GM23338 (cell line): ENCODE measurements at regions not wholly inside any gene's neighbourhood (a gene's known extent, or its start where the extent isn't known, plus 50 kb on each side); places are given as distances from the start of the nearest gene placed in this dataset.

Experiments used
- ATAC-seq: fragments of 200-7000 bp; cut with Tn5 transposase; 3 replicates; pipeline ENCODE4 v1.9.1; 2020
- DNase-seq: peaks from one replicate; pipeline ENCODE4 v3.0.0-alpha.2; 2015; ENCODE audit warnings: low spot score
- H2AFZ ChIP-seq: fragments of 200-600 bp; sonication (generic); 2 replicates; pipeline ENCODE4 v1.8.0; 2016; ENCODE audit warnings: antibody characterized with exemption, mild to moderate bottlenecking, moderate library complexity
- H3F3A ChIP-seq: fragments of 200-600 bp; sonication (generic); replicated peaks from 2 replicates; pipeline ENCODE4 v1.8.0; 2017; ENCODE audit warnings: antibody characterized with exemption, mixed run types, low read depth
- H3K27ac ChIP-seq: fragments of 200-600 bp; sonication (generic); 2 replicates; pipeline ENCODE4 v1.6.1; 2016; ENCODE audit warnings: low read depth
- H3K27me3 ChIP-seq: fragments of 200-600 bp; sonication (generic); 2 replicates; pipeline ENCODE4 v1.8.0; 2016; ENCODE audit warnings: mild to moderate bottlenecking, mixed run types, moderate library complexity; ENCODE audit not compliant: insufficient read depth
- H3K36me3 ChIP-seq: fragments of 200-600 bp; sonication (generic); 2 replicates; pipeline ENCODE4 v1.8.0; 2016; ENCODE audit warnings: mild to moderate bottlenecking; ENCODE audit not compliant: insufficient read depth
- H3K4me1 ChIP-seq: fragments of 200-600 bp; sonication (generic); 2 replicates; pipeline ENCODE4 v1.8.0; 2016; ENCODE audit warnings: mild to moderate bottlenecking, moderate library complexity; ENCODE audit not compliant: insufficient read depth
- H3K4me2 ChIP-seq: fragments of 200-600 bp; sonication (generic); 2 replicates; pipeline ENCODE4 v1.7.1; 2017; ENCODE audit warnings: mixed run types
- H3K4me3 ChIP-seq: fragments of 200-600 bp; sonication (generic); 2 replicates; pipeline ENCODE4 v1.6.1; 2016; ENCODE audit warnings: mixed run types
- H3K79me2 ChIP-seq: fragments of 200-600 bp; sonication (generic); replicated peaks from 2 replicates; pipeline ENCODE4 v1.8.0; 2017; ENCODE audit warnings: mild to moderate bottlenecking; ENCODE audit not compliant: insufficient read depth
- H3K9me2 ChIP-seq: fragments of 200-600 bp; sonication (generic); 2 replicates; pipeline ENCODE4 v1.8.0; 2017; ENCODE audit not compliant: insufficient read depth
- H4K20me1 ChIP-seq: fragments of 200-600 bp; sonication (generic); replicated peaks from 2 replicates; pipeline ENCODE4 v1.8.0; 2017; ENCODE audit warnings: mild to moderate bottlenecking; ENCODE audit not compliant: insufficient read depth
- H3K27ac Mint-ChIP-seq: 2 replicates; pipeline ENCODE4 v1.8.0; 2020; ENCODE audit warnings: inconsistent platforms, mild to moderate bottlenecking, moderate library complexity, mixed read lengths
- H3K27me3 Mint-ChIP-seq: 3 replicates; pipeline ENCODE4 v1.8.0; 2022; ENCODE audit warnings: low read depth, mild to moderate bottlenecking, moderate library complexity, mixed read lengths, inconsistent platforms; ENCODE audit not compliant: insufficient read depth, poor library complexity
- H3K36me3 Mint-ChIP-seq: 3 replicates; pipeline ENCODE4 v1.8.0; 2021; ENCODE audit warnings: low read depth, mild to moderate bottlenecking, inconsistent platforms, moderate library complexity, mixed read lengths
- H3K4me1 Mint-ChIP-seq: 3 replicates; pipeline ENCODE4 v1.8.0; 2020; ENCODE audit warnings: mild to moderate bottlenecking, inconsistent platforms, mixed read lengths
- H3K4me3 Mint-ChIP-seq: 3 replicates; pipeline ENCODE4 v1.8.0; 2021; ENCODE audit warnings: moderate library complexity, mild to moderate bottlenecking, inconsistent platforms, mixed read lengths
- H3K9me3 Mint-ChIP-seq: 3 replicates; pipeline ENCODE4 v1.8.0; 2020; ENCODE audit warnings: moderate library complexity, mild to moderate bottlenecking, inconsistent platforms, mixed read lengths
- CREB1 ChIP-seq: fragments of 250-450 bp; sonication (Bioruptor Pico); IDR thresholded peaks from 2 replicates; pipeline ENCODE4 v1.5.0; 2020; ENCODE audit warnings: low read depth, mild to moderate bottlenecking, moderate library complexity
- EZH2 ChIP-seq: fragments of 200-600 bp; sonication (generic); IDR thresholded peaks from one replicate; pipeline ENCODE4 v1.8.0; 2017; ENCODE audit warnings: antibody characterized with exemption, mild to moderate bottlenecking, low read depth; ENCODE audit not compliant: unreplicated experiment
- EZH2phosphoT487 ChIP-seq: fragments of 200-600 bp; sonication (generic); IDR thresholded peaks from one replicate; pipeline ENCODE4 v1.8.1; 2018; ENCODE audit warnings: antibody characterized with exemption; ENCODE audit not compliant: unreplicated experiment
- JUNB ChIP-seq: IDR thresholded peaks from one replicate; pipeline ENCODE4 v1.6.1; 2016; ENCODE audit warnings: antibody characterized with exemption; ENCODE audit not compliant: unreplicated experiment
- NANOG ChIP-seq: IDR thresholded peaks from 2 replicates; pipeline ENCODE4 v1.6.1; 2016; ENCODE audit warnings: antibody characterized with exemption, borderline replicate concordance
- POLR2AphosphoS5 ChIP-seq: IDR thresholded peaks from 2 replicates; pipeline ENCODE4 v1.6.1; 2016; ENCODE audit warnings: antibody characterized with exemption, low read depth
- STAT1 ChIP-seq: IDR thresholded peaks from one replicate; pipeline ENCODE4 v1.6.1; 2016; ENCODE audit warnings: antibody characterized with exemption; ENCODE audit not compliant: unreplicated experiment
- ZNF114 ChIP-seq: fragments of 250-450 bp; sonication (Bioruptor Pico); IDR thresholded peaks from 2 replicates; pipeline ENCODE4 v1.5.0; 2020; ENCODE audit warnings: mild to moderate bottlenecking, moderate library complexity
- ZNF331 ChIP-seq: fragments of 250-450 bp; sonication (Bioruptor Pico); IDR thresholded peaks from 2 replicates; pipeline ENCODE4 v1.5.0; 2020; ENCODE audit warnings: low read depth, mild to moderate bottlenecking, moderate library complexity
- TF ChIP-seq, protein P1 (sequence below): fragments of 250-450 bp; sonication (Bioruptor Pico); IDR thresholded peaks from 2 replicates; pipeline ENCODE4 v1.5.0; 2020; ENCODE audit warnings: mild to moderate bottlenecking, moderate library complexity
- TF ChIP-seq, protein P2 (sequence below): IDR thresholded peaks from one replicate; pipeline ENCODE4 v1.6.1; 2018; ENCODE audit warnings: antibody characterized with exemption; ENCODE audit not compliant: unreplicated experiment
- TF ChIP-seq, protein P3 (sequence below), 2 experiments: fragments of 200-600 bp in 1 of 2; sonication (generic) in 1 of 2; conservative IDR thresholded peaks; 2 replicates each; pipeline versions ENCODE4 v1.5.1 to v1.6.1; 2016 to 2017; ENCODE audit warnings: antibody characterized with exemption in 2 of 2, low read depth in 2 of 2, mild to moderate bottlenecking in 2 of 2, moderate library complexity in 1 of 2
- TF ChIP-seq, protein P4 (sequence below): IDR thresholded peaks from 2 replicates; pipeline ENCODE4 v1.6.1; 2016; ENCODE audit warnings: antibody characterized with exemption

DNA sequence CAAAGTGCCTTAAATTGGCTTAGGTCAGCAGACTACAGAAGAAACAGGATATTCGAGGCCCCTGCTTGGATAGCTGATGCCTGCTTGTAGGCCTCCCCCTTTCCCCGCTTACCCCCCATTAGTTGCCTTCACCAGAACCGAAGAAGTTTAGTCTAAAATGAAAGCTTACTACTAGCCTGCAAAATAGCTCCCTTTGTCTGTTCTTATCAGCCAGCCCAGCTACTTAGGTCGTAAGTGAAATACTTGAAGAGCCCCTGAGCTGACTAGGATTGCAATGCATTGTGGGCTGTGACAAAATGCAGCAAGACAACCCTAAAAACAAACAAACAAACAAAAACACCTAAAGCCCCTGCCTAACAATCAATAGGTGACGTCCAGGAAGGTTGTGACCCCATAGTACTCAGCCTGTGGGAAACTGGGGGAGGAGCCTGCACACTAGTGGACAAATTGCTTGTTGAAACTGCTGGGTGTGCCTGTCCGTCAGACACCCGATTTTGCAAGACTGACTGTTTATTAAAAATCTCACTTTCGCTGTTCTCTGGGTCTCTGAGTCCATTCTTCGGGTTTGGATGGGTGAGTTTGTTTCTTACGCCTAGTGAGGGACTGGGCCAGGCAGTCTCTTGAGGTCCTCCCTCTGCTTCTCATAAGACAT lies 105.0 kb upstream of the DUSP22 start:
- TF ChIP-seq ZNF331 (CRISPR knock-in tag) = no peak
- no peak for TF ChIP-seq EZH2phosphoT487
- TF ChIP-seq, protein P1, sequence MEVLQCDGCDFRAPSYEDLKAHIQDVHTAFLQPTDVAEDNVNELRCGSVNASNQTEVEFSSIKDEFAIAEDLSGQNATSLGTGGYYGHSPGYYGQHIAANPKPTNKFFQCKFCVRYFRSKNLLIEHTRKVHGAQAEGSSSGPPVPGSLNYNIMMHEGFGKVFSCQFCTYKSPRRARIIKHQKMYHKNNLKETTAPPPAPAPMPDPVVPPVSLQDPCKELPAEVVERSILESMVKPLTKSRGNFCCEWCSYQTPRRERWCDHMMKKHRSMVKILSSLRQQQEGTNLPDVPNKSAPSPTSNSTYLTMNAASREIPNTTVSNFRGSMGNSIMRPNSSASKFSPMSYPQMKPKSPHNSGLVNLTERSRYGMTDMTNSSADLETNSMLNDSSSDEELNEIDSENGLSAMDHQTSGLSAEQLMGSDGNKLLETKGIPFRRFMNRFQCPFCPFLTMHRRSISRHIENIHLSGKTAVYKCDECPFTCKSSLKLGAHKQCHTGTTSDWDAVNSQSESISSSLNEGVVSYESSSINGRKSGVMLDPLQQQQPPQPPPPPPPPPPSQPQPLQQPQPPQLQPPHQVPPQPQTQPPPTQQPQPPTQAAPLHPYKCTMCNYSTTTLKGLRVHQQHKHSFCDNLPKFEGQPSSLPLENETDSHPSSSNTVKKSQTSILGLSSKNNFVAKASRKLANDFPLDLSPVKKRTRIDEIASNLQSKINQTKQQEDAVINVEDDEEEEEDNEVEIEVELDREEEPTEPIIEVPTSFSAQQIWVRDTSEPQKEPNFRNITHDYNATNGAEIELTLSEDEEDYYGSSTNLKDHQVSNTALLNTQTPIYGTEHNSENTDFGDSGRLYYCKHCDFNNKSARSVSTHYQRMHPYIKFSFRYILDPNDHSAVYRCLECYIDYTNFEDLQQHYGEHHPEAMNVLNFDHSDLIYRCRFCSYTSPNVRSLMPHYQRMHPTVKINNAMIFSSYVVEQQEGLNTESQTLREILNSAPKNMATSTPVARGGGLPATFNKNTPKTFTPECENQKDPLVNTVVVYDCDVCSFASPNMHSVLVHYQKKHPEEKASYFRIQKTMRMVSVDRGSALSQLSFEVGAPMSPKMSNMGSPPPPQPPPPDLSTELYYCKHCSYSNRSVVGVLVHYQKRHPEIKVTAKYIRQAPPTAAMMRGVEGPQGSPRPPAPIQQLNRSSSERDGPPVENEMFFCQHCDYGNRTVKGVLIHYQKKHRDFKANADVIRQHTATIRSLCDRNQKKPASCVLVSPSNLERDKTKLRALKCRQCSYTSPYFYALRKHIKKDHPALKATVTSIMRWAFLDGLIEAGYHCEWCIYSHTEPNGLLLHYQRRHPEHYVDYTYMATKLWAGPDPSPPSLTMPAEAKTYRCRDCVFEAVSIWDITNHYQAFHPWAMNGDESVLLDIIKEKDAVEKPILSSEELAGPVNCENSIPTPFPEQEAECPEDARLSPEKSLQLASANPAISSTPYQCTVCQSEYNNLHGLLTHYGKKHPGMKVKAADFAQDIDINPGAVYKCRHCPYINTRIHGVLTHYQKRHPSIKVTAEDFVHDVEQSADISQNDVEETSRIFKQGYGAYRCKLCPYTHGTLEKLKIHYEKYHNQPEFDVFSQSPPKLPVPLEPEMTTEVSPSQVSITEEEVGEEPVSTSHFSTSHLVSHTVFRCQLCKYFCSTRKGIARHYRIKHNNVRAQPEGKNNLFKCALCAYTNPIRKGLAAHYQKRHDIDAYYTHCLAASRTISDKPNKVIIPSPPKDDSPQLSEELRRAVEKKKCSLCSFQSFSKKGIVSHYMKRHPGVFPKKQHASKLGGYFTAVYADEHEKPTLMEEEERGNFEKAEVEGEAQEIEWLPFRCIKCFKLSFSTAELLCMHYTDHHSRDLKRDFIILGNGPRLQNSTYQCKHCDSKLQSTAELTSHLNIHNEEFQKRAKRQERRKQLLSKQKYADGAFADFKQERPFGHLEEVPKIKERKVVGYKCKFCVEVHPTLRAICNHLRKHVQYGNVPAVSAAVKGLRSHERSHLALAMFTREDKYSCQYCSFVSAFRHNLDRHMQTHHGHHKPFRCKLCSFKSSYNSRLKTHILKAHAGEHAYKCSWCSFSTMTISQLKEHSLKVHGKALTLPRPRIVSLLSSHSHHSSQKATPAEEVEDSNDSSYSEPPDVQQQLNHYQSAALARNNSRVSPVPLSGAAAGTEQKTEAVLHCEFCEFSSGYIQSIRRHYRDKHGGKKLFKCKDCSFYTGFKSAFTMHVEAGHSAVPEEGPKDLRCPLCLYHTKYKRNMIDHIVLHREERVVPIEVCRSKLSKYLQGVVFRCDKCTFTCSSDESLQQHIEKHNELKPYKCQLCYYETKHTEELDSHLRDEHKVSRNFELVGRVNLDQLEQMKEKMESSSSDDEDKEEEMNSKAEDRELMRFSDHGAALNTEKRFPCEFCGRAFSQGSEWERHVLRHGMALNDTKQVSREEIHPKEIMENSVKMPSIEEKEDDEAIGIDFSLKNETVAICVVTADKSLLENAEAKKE (CRISPR knock-in tag) = no peak
- TF ChIP-seq NANOG = no peak
- TF ChIP-seq EZH2 = no peak
- no peak for TF ChIP-seq STAT1
- TF ChIP-seq POLR2AphosphoS5 = no peak
- no peak for TF ChIP-seq JUNB
- TF ChIP-seq, protein P2, sequence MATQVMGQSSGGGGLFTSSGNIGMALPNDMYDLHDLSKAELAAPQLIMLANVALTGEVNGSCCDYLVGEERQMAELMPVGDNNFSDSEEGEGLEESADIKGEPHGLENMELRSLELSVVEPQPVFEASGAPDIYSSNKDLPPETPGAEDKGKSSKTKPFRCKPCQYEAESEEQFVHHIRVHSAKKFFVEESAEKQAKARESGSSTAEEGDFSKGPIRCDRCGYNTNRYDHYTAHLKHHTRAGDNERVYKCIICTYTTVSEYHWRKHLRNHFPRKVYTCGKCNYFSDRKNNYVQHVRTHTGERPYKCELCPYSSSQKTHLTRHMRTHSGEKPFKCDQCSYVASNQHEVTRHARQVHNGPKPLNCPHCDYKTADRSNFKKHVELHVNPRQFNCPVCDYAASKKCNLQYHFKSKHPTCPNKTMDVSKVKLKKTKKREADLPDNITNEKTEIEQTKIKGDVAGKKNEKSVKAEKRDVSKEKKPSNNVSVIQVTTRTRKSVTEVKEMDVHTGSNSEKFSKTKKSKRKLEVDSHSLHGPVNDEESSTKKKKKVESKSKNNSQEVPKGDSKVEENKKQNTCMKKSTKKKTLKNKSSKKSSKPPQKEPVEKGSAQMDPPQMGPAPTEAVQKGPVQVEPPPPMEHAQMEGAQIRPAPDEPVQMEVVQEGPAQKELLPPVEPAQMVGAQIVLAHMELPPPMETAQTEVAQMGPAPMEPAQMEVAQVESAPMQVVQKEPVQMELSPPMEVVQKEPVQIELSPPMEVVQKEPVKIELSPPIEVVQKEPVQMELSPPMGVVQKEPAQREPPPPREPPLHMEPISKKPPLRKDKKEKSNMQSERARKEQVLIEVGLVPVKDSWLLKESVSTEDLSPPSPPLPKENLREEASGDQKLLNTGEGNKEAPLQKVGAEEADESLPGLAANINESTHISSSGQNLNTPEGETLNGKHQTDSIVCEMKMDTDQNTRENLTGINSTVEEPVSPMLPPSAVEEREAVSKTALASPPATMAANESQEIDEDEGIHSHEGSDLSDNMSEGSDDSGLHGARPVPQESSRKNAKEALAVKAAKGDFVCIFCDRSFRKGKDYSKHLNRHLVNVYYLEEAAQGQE = no peak
- TF ChIP-seq, protein P3, sequence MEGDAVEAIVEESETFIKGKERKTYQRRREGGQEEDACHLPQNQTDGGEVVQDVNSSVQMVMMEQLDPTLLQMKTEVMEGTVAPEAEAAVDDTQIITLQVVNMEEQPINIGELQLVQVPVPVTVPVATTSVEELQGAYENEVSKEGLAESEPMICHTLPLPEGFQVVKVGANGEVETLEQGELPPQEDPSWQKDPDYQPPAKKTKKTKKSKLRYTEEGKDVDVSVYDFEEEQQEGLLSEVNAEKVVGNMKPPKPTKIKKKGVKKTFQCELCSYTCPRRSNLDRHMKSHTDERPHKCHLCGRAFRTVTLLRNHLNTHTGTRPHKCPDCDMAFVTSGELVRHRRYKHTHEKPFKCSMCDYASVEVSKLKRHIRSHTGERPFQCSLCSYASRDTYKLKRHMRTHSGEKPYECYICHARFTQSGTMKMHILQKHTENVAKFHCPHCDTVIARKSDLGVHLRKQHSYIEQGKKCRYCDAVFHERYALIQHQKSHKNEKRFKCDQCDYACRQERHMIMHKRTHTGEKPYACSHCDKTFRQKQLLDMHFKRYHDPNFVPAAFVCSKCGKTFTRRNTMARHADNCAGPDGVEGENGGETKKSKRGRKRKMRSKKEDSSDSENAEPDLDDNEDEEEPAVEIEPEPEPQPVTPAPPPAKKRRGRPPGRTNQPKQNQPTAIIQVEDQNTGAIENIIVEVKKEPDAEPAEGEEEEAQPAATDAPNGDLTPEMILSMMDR (conservative IDR thresholded peaks at IDR 0.05; ENCODE audit: low read depth in 2 of 2) = no peak
- no peak for TF ChIP-seq CREB1
- TF ChIP-seq ZNF114 (CRISPR knock-in tag) = no peak
- TF ChIP-seq, protein P4, sequence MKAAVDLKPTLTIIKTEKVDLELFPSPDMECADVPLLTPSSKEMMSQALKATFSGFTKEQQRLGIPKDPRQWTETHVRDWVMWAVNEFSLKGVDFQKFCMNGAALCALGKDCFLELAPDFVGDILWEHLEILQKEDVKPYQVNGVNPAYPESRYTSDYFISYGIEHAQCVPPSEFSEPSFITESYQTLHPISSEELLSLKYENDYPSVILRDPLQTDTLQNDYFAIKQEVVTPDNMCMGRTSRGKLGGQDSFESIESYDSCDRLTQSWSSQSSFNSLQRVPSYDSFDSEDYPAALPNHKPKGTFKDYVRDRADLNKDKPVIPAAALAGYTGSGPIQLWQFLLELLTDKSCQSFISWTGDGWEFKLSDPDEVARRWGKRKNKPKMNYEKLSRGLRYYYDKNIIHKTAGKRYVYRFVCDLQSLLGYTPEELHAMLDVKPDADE = no peak
- no peaks in the 10 kb centered on the region for H3K36me3 ChIP-seq
- H3K4me1 ChIP-seq = no peaks in the 10 kb centered on the region
- H3K4me3 ChIP-seq = no peak overlapping the region
- DNase-seq = no peak
- no peaks in the 10 kb centered on the region for H3F3A ChIP-seq
- Mint-ChIP-seq H3K27me3 (peaks cover 5% of the 10 kb centered on the region), H3K4me3 (no peak overlapping the region), H3K27ac (no peak overlapping the region), H3K4me1 (no peaks in the 10 kb centered on the region; the same call in 2 of the 3 replicates), H3K9me3 (no peaks in the 10 kb centered on the region), H3K36me3 (no peaks in the 10 kb centered on the region)
- no peak overlapping the region; the same call in 1 of the 2 replicates for H2AFZ ChIP-seq
- no peak overlapping the region for H3K27ac ChIP-seq
- no peaks in the 10 kb centered on the region for H4K20me1 ChIP-seq
- H3K27me3 ChIP-seq = no peaks in the 10 kb centered on the region
- no peak for ATAC-seq
- no peaks in the 10 kb centered on the region for H3K9me2 ChIP-seq
- no peaks in the 10 kb centered on the region for H3K79me2 ChIP-seq
- no peak overlapping the region for H3K4me2 ChIP-seq
